ENCODE measurements at regions not wholly inside any gene's neighbourhood (a gene's known extent, or its start where the extent isn't known, plus 50 kb on each side); places are given as distances from the start of the nearest gene placed in this dataset.

DNA sequence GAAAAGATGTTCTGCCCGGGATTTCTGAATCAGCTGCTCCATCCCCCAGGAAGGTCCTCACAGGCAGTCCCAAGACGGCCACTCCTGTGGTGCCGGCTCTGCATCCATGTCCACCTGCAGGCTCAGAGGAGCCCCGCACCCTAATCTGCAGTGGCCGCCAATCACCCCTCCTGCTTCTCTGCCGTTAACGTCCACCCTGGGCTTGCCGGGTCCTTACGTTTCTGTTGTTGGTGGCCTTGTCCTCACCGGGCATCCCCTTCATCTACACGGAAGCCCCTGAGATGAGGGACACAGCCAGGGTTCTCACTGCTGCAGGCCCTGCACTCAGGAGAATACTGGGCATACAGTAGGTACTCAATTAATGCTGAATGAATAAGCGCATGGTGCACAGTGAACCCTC lies 131.5 kb upstream of the SNTG2 start:
- Histone ChIP-seq H3K27me3 (ENCODE audit: control insufficient read depth in 3 of 3, insufficient read depth in 3 of 3, low read length in 3 of 3) (peaks cover 0 to 5% (median 2%) of the 10 kb centered on the region in 3 donors), H3K4me3 (ENCODE audit: low read length in 3 of 3) (no peak overlapping the region), H3K4me1 (ENCODE audit: control insufficient read depth in 3 of 3, insufficient read depth in 3 of 3, low read length in 3 of 3) (no peaks in the 10 kb centered on the region)

DNA sequence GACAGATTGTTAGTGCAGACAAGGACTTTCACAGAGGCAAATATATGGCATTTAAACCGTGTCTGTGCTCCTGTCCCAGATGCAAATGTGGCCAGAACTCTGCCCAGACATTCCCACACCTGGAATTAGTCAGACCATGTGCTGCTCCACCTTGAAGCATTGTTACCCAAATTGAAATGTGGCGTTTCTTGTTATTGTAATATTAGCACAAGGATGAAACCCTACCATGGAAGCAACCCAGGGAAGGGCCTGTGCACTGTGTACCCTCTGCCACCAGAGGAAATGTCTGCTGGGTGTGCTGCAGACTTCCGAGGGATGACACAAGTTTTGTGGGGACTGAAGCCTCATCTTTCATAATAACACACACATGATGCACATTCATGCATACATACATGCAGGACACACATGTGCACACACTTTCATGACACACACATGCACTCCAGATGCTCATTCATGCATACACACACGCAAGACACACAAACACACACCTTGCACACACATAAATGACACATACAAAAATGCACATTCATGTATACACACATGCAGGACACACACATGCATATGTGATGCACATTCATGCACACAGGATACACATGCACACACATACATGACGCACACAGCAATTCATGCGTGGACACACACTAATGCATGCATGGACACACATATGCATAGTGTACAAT lies 133.2 kb upstream of the SNTG2 start:
- no peak overlapping the region for H3K27ac ChIP-seq (ENCODE audit: low read depth, low read length)
- H3K4me3 ChIP-seq (ENCODE audit: low read length in 3 of 3) = no peak overlapping the region
- H3K9ac ChIP-seq (ENCODE audit: low read depth in 1 of 3, low read length in 3 of 3) = no peak overlapping the region
- H3K9me3 ChIP-seq (ENCODE audit: control insufficient read depth in 3 of 3, low read length in 3 of 3) = peaks cover 0 to 2% (median 0%) of the 10 kb centered on the region in 3 donors
- H3K4me1 ChIP-seq (ENCODE audit: control insufficient read depth in 3 of 3, insufficient read depth in 3 of 3, low read length in 3 of 3) = no peaks in the 10 kb centered on the region
- peaks cover 0 to 5% (median 2%) of the 10 kb centered on the region in 3 donors for H3K27me3 ChIP-seq (ENCODE audit: control insufficient read depth in 3 of 3, insufficient read depth in 3 of 3, low read length in 3 of 3)
- no peaks in the 10 kb centered on the region for H3K36me3 ChIP-seq (ENCODE audit: control insufficient read depth in 3 of 3, insufficient read depth in 3 of 3, low read length in 3 of 3)

More for the DNA sequence above, 131.5 kb upstream of the SNTG2 start:
- Histone ChIP-seq H3K9ac (ENCODE audit: low read depth in 1 of 3, low read length in 3 of 3) (no peak overlapping the region), H3K9me3 (ENCODE audit: control insufficient read depth in 3 of 3, low read length in 3 of 3) (peaks cover 0 to 2% (median 0%) of the 10 kb centered on the region in 3 donors), H3K36me3 (ENCODE audit: control insufficient read depth in 3 of 3, insufficient read depth in 3 of 3, low read length in 3 of 3) (no peaks in the 10 kb centered on the region), H3K27ac (ENCODE audit: low read depth, low read length) (no peak overlapping the region)

DNA sequence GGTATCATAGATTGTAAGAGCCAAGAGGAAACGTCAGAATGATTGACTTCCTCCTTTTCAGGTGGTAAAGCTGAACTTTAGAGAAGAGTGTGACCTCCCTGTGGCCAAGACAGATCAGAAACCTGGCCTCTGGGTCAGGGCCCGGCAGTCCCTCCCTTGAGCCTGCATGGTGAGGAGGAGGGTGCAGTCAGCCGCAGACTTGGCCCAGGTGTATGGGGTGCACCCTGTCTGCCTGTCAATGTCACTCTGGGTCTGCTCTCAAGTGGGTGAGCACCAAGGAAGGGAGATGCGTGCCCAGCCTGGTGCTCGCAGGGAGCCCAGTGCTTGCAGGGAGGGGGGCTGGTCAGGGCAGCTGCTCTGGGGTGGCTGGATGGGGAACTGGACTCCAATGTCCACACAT lies 134.4 kb upstream of the SNTG2 start:
- H3K9ac ChIP-seq (ENCODE audit: low read depth in 1 of 3, low read length in 3 of 3) = no peak overlapping the region
- H3K27me3 ChIP-seq (ENCODE audit: control insufficient read depth in 3 of 3, insufficient read depth in 3 of 3, low read length in 3 of 3) = peaks cover 0 to 2% (median 2%) of the 10 kb centered on the region in 3 donors
- H3K27ac ChIP-seq (ENCODE audit: low read depth, low read length) = no peak overlapping the region
- H3K4me3 ChIP-seq (ENCODE audit: low read length in 3 of 3) = no peak overlapping the region
- no peaks in the 10 kb centered on the region for H3K4me1 ChIP-seq (ENCODE audit: control insufficient read depth in 3 of 3, insufficient read depth in 3 of 3, low read length in 3 of 3)
- peaks cover 0 to 2% (median 0%) of the 10 kb centered on the region in 3 donors for H3K9me3 ChIP-seq (ENCODE audit: control insufficient read depth in 3 of 3, low read length in 3 of 3)
- H3K36me3 ChIP-seq (ENCODE audit: control insufficient read depth in 3 of 3, insufficient read depth in 3 of 3, low read length in 3 of 3) = no peaks in the 10 kb centered on the region

DNA sequence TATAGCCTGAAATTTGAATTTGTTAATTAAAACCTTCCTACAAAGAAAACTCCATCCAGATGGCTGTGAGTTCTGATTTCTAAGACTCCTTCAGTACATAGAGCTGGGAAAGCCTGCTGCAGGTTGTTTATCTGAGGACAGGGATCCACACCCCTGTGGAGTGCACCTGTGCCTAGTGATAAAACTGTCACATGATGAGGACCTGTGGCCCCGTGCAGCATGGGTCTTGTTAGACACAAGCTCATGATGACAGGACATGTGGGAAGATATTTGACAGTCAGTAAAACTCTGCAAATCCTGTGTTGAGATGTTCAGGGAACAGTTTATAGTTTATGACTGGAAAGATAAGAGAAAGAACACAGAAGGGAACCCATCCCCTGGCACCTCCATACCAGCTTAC lies 133.2 kb upstream of the TMEM18 start:
- no peak overlapping the region for H3K9ac ChIP-seq (ENCODE audit: low read depth in 1 of 3, low read length in 3 of 3)
- H3K4me3 ChIP-seq (ENCODE audit: low read length in 3 of 3) = no peak overlapping the region
- H3K36me3 ChIP-seq (ENCODE audit: control insufficient read depth in 3 of 3, insufficient read depth in 3 of 3, low read length in 3 of 3) = no peaks in the 10 kb centered on the region
- no peak overlapping the region for H3K27ac ChIP-seq (ENCODE audit: low read depth, low read length)
- H3K4me1 ChIP-seq (ENCODE audit: control insufficient read depth in 3 of 3, insufficient read depth in 3 of 3, low read length in 3 of 3) = no peaks in the 10 kb centered on the region
- no peaks in the 10 kb centered on the region for H3K9me3 ChIP-seq (ENCODE audit: control insufficient read depth in 3 of 3, low read length in 3 of 3)
- no peaks in the 10 kb centered on the region for H3K27me3 ChIP-seq (ENCODE audit: control insufficient read depth in 3 of 3, insufficient read depth in 3 of 3, low read length in 3 of 3)

DNA sequence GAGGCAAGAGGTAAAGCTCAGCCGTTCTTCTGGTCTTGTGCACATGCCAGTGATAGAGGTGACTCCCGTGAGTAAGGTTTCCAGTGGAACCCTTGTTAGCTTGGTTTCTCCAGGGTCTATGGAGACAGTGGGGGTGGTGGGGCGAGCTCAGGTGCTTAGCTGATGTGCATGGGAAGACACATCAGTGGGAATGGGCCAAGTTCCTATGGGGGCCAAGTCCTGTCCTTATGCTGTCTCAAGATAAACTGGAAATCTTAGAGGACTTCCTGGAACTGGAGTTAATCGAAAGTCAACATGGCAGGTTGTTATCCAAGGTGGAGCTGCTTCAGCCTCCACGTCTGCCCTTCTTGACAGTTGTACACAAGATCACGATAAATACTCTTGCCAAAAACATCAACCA lies 130.1 kb upstream of the TMEM18 start:
- H3K9ac ChIP-seq (ENCODE audit: low read depth in 1 of 3, low read length in 3 of 3) = no peak overlapping the region
- H3K27ac ChIP-seq (ENCODE audit: low read depth, low read length) = no peak overlapping the region
- no peak overlapping the region for H3K4me3 ChIP-seq (ENCODE audit: low read length in 3 of 3)
- H3K4me1 ChIP-seq (ENCODE audit: control insufficient read depth in 3 of 3, insufficient read depth in 3 of 3, low read length in 3 of 3) = no peaks in the 10 kb centered on the region
- no peaks in the 10 kb centered on the region for H3K27me3 ChIP-seq (ENCODE audit: control insufficient read depth in 3 of 3, insufficient read depth in 3 of 3, low read length in 3 of 3)
- no peaks in the 10 kb centered on the region for H3K36me3 ChIP-seq (ENCODE audit: control insufficient read depth in 3 of 3, insufficient read depth in 3 of 3, low read length in 3 of 3)
- no peaks in the 10 kb centered on the region for H3K9me3 ChIP-seq (ENCODE audit: control insufficient read depth in 3 of 3, low read length in 3 of 3)

DNA sequence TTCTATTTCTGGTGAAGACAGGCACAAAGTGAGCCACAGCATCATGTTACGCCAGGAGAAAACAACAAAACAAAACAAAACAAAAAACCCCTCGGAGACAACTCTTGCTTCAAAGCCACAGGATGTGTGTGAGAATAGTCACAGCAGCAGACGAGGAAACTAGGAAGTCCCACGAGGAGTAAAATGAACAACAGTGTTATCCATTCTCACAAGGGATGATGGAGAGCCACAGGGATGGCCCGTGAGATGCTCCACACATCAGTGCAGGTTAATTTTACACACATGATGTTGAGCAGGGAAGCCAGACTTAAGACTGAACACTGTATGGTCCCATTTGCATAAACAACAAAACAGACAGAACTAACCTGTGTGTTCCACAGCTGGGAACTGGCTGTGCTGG lies 128.5 kb upstream of the TMEM18 start:
- Histone ChIP-seq H3K27ac (ENCODE audit: low read depth, low read length) (no peak overlapping the region), H3K4me1 (ENCODE audit: control insufficient read depth in 3 of 3, insufficient read depth in 3 of 3, low read length in 3 of 3) (no peaks in the 10 kb centered on the region), H3K9ac (ENCODE audit: low read depth in 1 of 3, low read length in 3 of 3) (no peak overlapping the region), H3K9me3 (ENCODE audit: control insufficient read depth in 3 of 3, low read length in 3 of 3) (no peaks in the 10 kb centered on the region), H3K4me3 (ENCODE audit: low read length in 3 of 3) (no peak overlapping the region), H3K36me3 (ENCODE audit: control insufficient read depth in 3 of 3, insufficient read depth in 3 of 3, low read length in 3 of 3) (no peaks in the 10 kb centered on the region), H3K27me3 (ENCODE audit: control insufficient read depth in 3 of 3, insufficient read depth in 3 of 3, low read length in 3 of 3) (no peaks in the 10 kb centered on the region)

DNA sequence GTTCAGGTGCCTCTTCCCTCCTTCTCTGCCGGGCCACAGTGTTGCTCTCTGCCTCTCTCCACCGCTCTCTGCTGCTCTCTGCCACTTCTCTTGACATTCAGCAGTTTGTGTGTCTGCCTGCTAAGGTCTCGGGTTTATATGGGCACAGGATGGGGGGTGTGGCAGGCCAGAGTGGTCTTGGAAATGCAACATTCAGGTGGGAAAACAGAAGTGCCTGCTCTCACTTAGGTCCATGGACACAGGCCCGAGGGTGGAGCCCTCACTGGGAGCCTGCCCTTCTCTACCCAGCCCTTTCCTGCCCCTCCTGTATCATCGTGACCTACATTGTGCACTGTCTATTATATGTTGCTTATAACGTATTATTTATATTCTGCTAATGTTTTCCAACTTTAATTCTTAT lies 120.8 kb upstream of the TMEM18 start:
- no peaks in the 10 kb centered on the region for H3K36me3 ChIP-seq (ENCODE audit: control insufficient read depth in 3 of 3, insufficient read depth in 3 of 3, low read length in 3 of 3)
- no peaks in the 10 kb centered on the region for H3K9me3 ChIP-seq (ENCODE audit: control insufficient read depth in 3 of 3, low read length in 3 of 3)
- H3K4me3 ChIP-seq (ENCODE audit: low read length in 3 of 3) = no peak overlapping the region
- no peak overlapping the region for H3K27ac ChIP-seq (ENCODE audit: low read depth, low read length)
- no peak overlapping the region for H3K9ac ChIP-seq (ENCODE audit: low read depth in 1 of 3, low read length in 3 of 3)
- H3K4me1 ChIP-seq (ENCODE audit: control insufficient read depth in 3 of 3, insufficient read depth in 3 of 3, low read length in 3 of 3) = no peaks in the 10 kb centered on the region
- peaks cover 11 to 18% (median 13%) of the 10 kb centered on the region in 3 donors for H3K27me3 ChIP-seq (ENCODE audit: control insufficient read depth in 3 of 3, insufficient read depth in 3 of 3, low read length in 3 of 3)

DNA sequence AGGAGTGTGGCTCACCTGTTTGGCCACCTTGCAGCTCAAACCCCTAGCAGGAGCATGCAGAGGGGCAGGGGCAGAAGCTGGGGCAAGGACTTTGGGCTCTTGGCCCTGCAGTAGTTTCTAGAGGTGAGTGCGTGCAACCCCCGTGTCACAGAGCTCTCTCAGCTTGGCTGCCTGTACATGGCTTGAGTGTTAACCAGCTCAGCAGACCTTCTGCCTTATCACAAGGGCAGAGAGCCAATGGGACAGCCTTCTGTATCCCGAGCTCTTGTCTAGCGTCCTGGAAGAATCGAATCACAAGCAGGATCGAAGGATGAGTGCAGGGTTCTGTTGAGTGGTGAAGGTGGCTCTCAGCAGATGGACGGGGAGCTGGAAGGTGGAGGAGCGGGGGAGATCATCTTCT lies 120.3 kb upstream of the TMEM18 start:
- Histone ChIP-seq H3K4me3 (ENCODE audit: low read length in 3 of 3) (no peak overlapping the region), H3K27me3 (ENCODE audit: control insufficient read depth in 3 of 3, insufficient read depth in 3 of 3, low read length in 3 of 3) (peaks cover 11 to 18% (median 13%) of the 10 kb centered on the region in 3 donors), H3K4me1 (ENCODE audit: control insufficient read depth in 3 of 3, insufficient read depth in 3 of 3, low read length in 3 of 3) (no peaks in the 10 kb centered on the region), H3K9me3 (ENCODE audit: control insufficient read depth in 3 of 3, low read length in 3 of 3) (no peaks in the 10 kb centered on the region), H3K9ac (ENCODE audit: low read depth in 1 of 3, low read length in 3 of 3) (no peak overlapping the region), H3K36me3 (ENCODE audit: control insufficient read depth in 3 of 3, insufficient read depth in 3 of 3, low read length in 3 of 3) (no peaks in the 10 kb centered on the region), H3K27ac (ENCODE audit: low read depth, low read length) (no peak overlapping the region)

DNA sequence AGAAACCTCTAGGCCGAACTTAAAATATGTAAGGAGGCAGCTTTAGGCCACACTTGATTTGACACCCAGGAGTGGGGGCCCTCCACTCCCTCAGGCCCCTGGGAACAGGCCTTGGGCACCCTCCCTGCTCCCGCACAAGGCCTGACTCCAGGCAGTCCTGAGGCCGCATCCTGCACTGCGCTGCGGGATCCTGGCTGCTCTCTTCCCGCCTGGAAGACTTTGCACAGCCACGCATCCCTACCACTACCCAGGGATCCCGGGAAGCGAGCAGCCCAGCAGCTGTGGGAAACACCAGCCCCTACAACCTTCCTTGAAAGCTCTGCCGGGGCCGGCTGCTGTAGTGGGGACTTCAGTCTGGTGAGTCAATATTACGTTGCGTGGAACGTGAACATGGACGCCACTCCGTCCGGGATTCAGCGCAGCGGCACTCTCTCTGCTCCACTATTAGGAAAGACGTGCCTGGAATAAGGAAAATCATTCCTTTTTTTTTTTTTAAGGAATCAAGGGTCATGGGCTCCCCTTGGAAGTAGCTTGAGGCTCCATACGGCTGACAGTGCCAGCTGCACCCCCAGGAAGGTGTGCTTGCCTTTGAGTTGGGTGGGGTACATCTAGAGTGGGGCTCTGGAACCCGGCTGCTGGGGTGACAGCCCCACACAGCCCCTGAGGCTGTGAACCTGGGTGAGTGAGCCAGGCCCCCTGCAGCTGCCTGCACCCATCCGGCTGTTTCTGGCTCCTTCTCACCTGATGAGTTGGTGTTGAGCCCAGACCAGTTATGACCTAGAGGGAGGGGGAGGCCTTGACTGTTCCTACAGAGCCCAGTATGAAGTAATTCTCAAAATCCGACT lies 119.2 kb upstream of the TMEM18 start:
- Histone ChIP-seq H3K27ac (ENCODE audit: low read depth, low read length) (no peak overlapping the region), H3K27me3 (ENCODE audit: control insufficient read depth in 3 of 3, insufficient read depth in 3 of 3, low read length in 3 of 3) (peaks cover 11 to 18% (median 13%) of the 10 kb centered on the region in 3 donors), H3K4me3 (ENCODE audit: low read length in 3 of 3) (no peak overlapping the region), H3K9me3 (ENCODE audit: control insufficient read depth in 3 of 3, low read length in 3 of 3) (no peaks in the 10 kb centered on the region), H3K4me1 (ENCODE audit: control insufficient read depth in 3 of 3, insufficient read depth in 3 of 3, low read length in 3 of 3) (no peaks in the 10 kb centered on the region), H3K36me3 (ENCODE audit: control insufficient read depth in 3 of 3, insufficient read depth in 3 of 3, low read length in 3 of 3) (no peaks in the 10 kb centered on the region), H3K9ac (ENCODE audit: low read depth in 1 of 3, low read length in 3 of 3) (no peak overlapping the region)

DNA sequence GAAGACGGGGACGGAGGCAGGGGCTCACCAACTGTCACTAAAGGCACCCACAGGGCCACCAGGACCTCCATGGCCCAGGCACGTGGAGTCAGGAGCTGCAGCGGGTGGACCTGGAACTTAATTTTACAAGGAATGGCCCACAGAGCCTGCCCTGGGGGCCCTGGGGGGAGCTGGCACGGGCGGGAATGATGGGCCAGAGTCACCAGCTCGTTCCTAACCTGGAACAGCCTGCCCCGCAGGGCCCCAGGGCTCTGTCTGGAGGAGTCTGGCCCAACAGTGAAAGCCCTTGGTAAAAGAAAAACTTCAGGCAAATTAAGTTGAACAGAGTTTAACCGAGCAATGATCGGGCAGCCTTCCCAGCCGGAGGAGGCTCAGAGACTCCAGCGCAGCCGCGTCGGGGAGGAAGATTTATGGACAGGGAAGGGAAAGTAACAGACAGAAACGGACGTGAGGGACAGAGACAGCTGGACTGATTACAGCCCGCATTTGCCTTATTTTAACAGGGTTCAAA lies 118.4 kb upstream of the TMEM18 start:
- Histone ChIP-seq H3K27ac (ENCODE audit: low read depth, low read length) (no peak overlapping the region), H3K9me3 (ENCODE audit: control insufficient read depth in 3 of 3, low read length in 3 of 3) (peaks cover 0 to 2% (median 0%) of the 10 kb centered on the region in 3 donors), H3K4me3 (ENCODE audit: low read length in 3 of 3) (no peak overlapping the region), H3K9ac (ENCODE audit: low read depth in 1 of 3, low read length in 3 of 3) (no peak overlapping the region), H3K27me3 (ENCODE audit: control insufficient read depth in 3 of 3, insufficient read depth in 3 of 3, low read length in 3 of 3) (peaks cover 11 to 18% (median 13%) of the 10 kb centered on the region in 3 donors), H3K36me3 (ENCODE audit: control insufficient read depth in 3 of 3, insufficient read depth in 3 of 3, low read length in 3 of 3) (no peaks in the 10 kb centered on the region), H3K4me1 (ENCODE audit: control insufficient read depth in 3 of 3, insufficient read depth in 3 of 3, low read length in 3 of 3) (no peaks in the 10 kb centered on the region)
